ENCODE measurements at regions not wholly inside any gene's neighbourhood (a gene's known extent, or its start where the extent isn't known, plus 50 kb on each side); places are given as distances from the start of the nearest gene placed in this dataset.

GRCh38 chr16:85178006-85178591 lies 65.8 kb upstream of the CIBAR2 start:
- H3K27ac ChIP-seq (ENCODE audit: low read length): no peak overlapping the region
- no peak for TF ChIP-seq CTCF (IDR thresholded peaks at IDR 0.05)
- TF ChIP-seq TCF7L2 (IDR thresholded peaks at IDR 0.05; ENCODE audit: low read depth, low read length): no peak
- TF ChIP-seq POLR2AphosphoS5 (IDR thresholded peaks at IDR 0.05; ENCODE audit: low read depth, low read length): no peak
- TF ChIP-seq SIN3A (IDR thresholded peaks at IDR 0.05; ENCODE audit: borderline replicate concordance, insufficient read depth, low read depth, low read length): no peak
- no peak for TF ChIP-seq REST (IDR thresholded peaks at IDR 0.05; ENCODE audit: insufficient read depth in 1 of 2, low read depth in 2 of 2, low read length in 1 of 2)
- ChIA-PET CTCF (no interaction called here), POLR2A (no interaction called here)
- H3K4me3 ChIP-seq (ENCODE audit: low read depth in 2 of 2, low read length in 2 of 2): no peak overlapping the region
- no TSS peak for BruUV-seq (replicated peaks)
- in situ Hi-C loops (cut with HindIII; ENCODE audit: low pct_unique_long_range_greater_than_20kb, low sequenced_read_pairs) (no loop called here), intact Hi-C loops (cut with micrococcal nuclease; ENCODE audit: unreplicated experiment) (no loop called here)
- no peaks in the 10 kb centered on the region for H3K9me3 ChIP-seq (ENCODE audit: control insufficient read depth, insufficient read depth, low read depth, low read length)
- peaks cover 27% of the 10 kb centered on the region for H3K4me1 ChIP-seq (ENCODE audit: control insufficient read depth, insufficient read depth, low read length)
- H3K36me3 ChIP-seq (ENCODE audit: control insufficient read depth, insufficient read depth, low read length): no peaks in the 10 kb centered on the region
- no peak for ATAC-seq
- no peak for DNase-seq (ENCODE audit: low read depth, low spot score)
- H3K27me3 ChIP-seq (ENCODE audit: control insufficient read depth, insufficient read depth, low read length): no peaks in the 10 kb centered on the region

- DNase-seq (ENCODE audit: low read depth, low spot score) (no peak), ATAC-seq (no peak)
- in situ Hi-C loops (cut with HindIII; ENCODE audit: low pct_unique_long_range_greater_than_20kb, low sequenced_read_pairs): no loop called here
- ChIA-PET POLR2A (no interaction called here), CTCF (no interaction called here)
- intact Hi-C loops (cut with micrococcal nuclease; ENCODE audit: unreplicated experiment): no loop called here
- Histone ChIP-seq H3K4me1 (ENCODE audit: control insufficient read depth, insufficient read depth, low read length) (peaks cover 22% of the 10 kb centered on the region), H3K27ac (ENCODE audit: low read length) (no peak overlapping the region), H3K4me3 (ENCODE audit: low read depth in 2 of 2, low read length in 2 of 2) (no peak overlapping the region), H3K27me3 (ENCODE audit: control insufficient read depth, insufficient read depth, low read length) (no peaks in the 10 kb centered on the region), H3K9me3 (ENCODE audit: control insufficient read depth, insufficient read depth, low read depth, low read length) (no peaks in the 10 kb centered on the region), H3K36me3 (ENCODE audit: control insufficient read depth, insufficient read depth, low read length) (no peaks in the 10 kb centered on the region)
- BruUV-seq (replicated peaks): no TSS peak
- TF ChIP-seq CTCF (IDR thresholded peaks at IDR 0.05): no peak
Observed at GRCh38 chr16:85178596-85178995, 66.3 kb upstream of the CIBAR2 start.
